ENCODE measurements at regions not wholly inside any gene's neighbourhood (a gene's known extent, or its start where the extent isn't known, plus 50 kb on each side); places are given as distances from the start of the nearest gene placed in this dataset.

GRCh38 chrX:79243691-79244090, 99.2 kb downstream of the GPR174 start (continued):
- TF ChIP-seq KDM1A (IDR thresholded peaks at IDR 0.05; ENCODE audit: low read depth) (no peak), ESRRA (IDR thresholded peaks at IDR 0.05; ENCODE audit: borderline replicate concordance, low read length) (no peak), ZSCAN20 (CRISPR knock-in tag; IDR thresholded peaks at IDR 0.05) (no peak), RCOR1 (IDR thresholded peaks at IDR 0.05; ENCODE audit: low read depth, low read length) (no peak), CHD2 (IDR thresholded peaks at IDR 0.05; ENCODE audit: low read length, partially characterized antibody) (no peak)
- TF ChIP-seq, protein P1, sequence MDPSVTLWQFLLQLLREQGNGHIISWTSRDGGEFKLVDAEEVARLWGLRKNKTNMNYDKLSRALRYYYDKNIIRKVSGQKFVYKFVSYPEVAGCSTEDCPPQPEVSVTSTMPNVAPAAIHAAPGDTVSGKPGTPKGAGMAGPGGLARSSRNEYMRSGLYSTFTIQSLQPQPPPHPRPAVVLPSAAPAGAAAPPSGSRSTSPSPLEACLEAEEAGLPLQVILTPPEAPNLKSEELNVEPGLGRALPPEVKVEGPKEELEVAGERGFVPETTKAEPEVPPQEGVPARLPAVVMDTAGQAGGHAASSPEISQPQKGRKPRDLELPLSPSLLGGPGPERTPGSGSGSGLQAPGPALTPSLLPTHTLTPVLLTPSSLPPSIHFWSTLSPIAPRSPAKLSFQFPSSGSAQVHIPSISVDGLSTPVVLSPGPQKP (IDR thresholded peaks at IDR 0.05; ENCODE audit: low read depth, low read length) = no peak

- DNase-seq (ENCODE audit: low read depth in 1 of 2, low spot score in 1 of 2) = no peak
- ChIA-PET CTCF (no interaction called here), POLR2A (no interaction called here)
- H3K4me3 ChIP-seq = no peak overlapping the region
- no peak overlapping the region for H3K4me2 ChIP-seq
- no peak overlapping the region for H3K27ac ChIP-seq
- no peaks in the 10 kb centered on the region for H3K9me3 ChIP-seq
- WGBS (ENCODE audit: missing lambda C conversion rate) = 4% methylated on average over 3 of the region's 3 CpGs
- FAIRE-seq = no peak
- no peak for TF ChIP-seq CEBPB (IDR thresholded peaks at IDR 0.05)
- TF ChIP-seq, protein P2, sequence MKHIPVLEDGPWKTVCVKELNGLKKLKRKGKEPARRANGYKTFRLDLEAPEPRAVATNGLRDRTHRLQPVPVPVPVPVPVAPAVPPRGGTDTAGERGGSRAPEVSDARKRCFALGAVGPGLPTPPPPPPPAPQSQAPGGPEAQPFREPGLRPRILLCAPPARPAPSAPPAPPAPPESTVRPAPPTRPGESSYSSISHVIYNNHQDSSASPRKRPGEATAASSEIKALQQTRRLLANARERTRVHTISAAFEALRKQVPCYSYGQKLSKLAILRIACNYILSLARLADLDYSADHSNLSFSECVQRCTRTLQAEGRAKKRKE (CRISPR knock-in tag; IDR thresholded peaks at IDR 0.05; ENCODE audit: low read depth) = no peak
- TF ChIP-seq HDAC2 (IDR thresholded peaks at IDR 0.05) = no peak
- no peak for TF ChIP-seq ZSCAN20 (CRISPR knock-in tag; IDR thresholded peaks at IDR 0.05)
- no peak for TF ChIP-seq RARB (CRISPR knock-in tag; IDR thresholded peaks at IDR 0.05)
- TF ChIP-seq CHD4 (IDR thresholded peaks at IDR 0.05; ENCODE audit: borderline replicate concordance) = no peak
- no peak for TF ChIP-seq EHMT2 (IDR thresholded peaks at IDR 0.05; ENCODE audit: low read depth)
- TF ChIP-seq HOXA7 (CRISPR knock-in tag; IDR thresholded peaks at IDR 0.05) = no peak
- TF ChIP-seq HES2 (IDR thresholded peaks at IDR 0.05) = no peak
- no peak for TF ChIP-seq TFCP2L1 (CRISPR knock-in tag; IDR thresholded peaks at IDR 0.05)
- TF ChIP-seq, protein P3, sequence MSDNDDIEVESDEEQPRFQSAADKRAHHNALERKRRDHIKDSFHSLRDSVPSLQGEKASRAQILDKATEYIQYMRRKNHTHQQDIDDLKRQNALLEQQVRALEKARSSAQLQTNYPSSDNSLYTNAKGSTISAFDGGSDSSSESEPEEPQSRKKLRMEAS (IDR thresholded peaks at IDR 0.05) = no peak
- no peak for TF ChIP-seq MAZ (IDR thresholded peaks at IDR 0.05; ENCODE audit: borderline replicate concordance, low read depth, low read length)
- no peak for TF ChIP-seq KDM5A (IDR thresholded peaks at IDR 0.05)
- no peak for TF ChIP-seq RNF2 (IDR thresholded peaks at IDR 0.05; ENCODE audit: borderline replicate concordance, low read depth)
- no peak for TF ChIP-seq SMC3 (IDR thresholded peaks at IDR 0.05)
- no peak for TF ChIP-seq ZNF302 (CRISPR knock-in tag; IDR thresholded peaks at IDR 0.05)
- TF ChIP-seq GATA3 (IDR thresholded peaks at IDR 0.05; ENCODE audit: borderline replicate concordance) = no peak
- H3K4me1 ChIP-seq = no peaks in the 10 kb centered on the region
- ATAC-seq = no peak
Observed at GRCh38 chrX:79235899-79236298, 91.4 kb downstream of the GPR174 start.

GRCh38 chrX:79231662-79232061, 87.2 kb downstream of the GPR174 start:
- WGBS (ENCODE audit: missing lambda C conversion rate) = 0% methylated on average over 1 of the region's 2 CpGs
- POLR2A ChIA-PET = no interaction called here
- ATAC-seq = no peak
- no peak for TF ChIP-seq RARB (CRISPR knock-in tag; IDR thresholded peaks at IDR 0.05)
- no peak overlapping the region for H3K27ac ChIP-seq
- no peak overlapping the region for H3K4me3 ChIP-seq
- no peaks in the 10 kb centered on the region for H3K4me1 ChIP-seq
- CTCF ChIA-PET = no interaction called here
- FAIRE-seq = no peak
- no peaks in the 10 kb centered on the region for H3K9me3 ChIP-seq
- DNase-seq (ENCODE audit: low read depth in 1 of 2, low spot score in 1 of 2) = no peak
- H3K4me2 ChIP-seq = no peak overlapping the region

All from A549 (cell line).